Fibroblast of peridontal ligament (primary cell): ENCODE measurements at regions not wholly inside any gene's neighbourhood (a gene's known extent, or its start where the extent isn't known, plus 50 kb on each side); places are given as distances from the start of the nearest gene placed in this dataset.
"Not testable (repeated sequence)": the region's sequence is repeated elsewhere in the genome, so short reads cannot be mapped to it uniquely, and the experiment has no call there.

Experiments used
- DNase-seq: peaks from one replicate; pipeline ENCODE4 v3.0.0-alpha.2; 2010; ENCODE audit errors: extremely low read depth

DNA sequence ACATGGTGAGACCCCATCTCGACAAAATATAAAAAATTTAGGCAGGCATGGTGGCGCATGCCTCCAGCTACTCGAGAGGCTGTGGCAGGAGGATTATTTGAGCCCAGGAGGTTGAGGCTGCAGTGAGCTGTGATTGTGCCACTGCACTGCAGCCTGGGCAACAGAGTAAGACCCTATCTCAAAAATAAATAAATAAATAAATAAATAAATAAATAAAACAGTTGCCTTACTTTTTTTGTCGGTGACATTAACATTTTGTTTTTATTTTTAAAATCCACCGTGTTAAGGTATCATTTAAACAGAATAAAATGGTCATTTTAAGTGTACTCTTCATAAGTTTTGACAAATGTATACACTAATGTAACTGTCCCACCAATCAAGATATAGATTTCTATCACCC lies 57.0 kb downstream of the RASL11A start:
- no peak for DNase-seq

DNA sequence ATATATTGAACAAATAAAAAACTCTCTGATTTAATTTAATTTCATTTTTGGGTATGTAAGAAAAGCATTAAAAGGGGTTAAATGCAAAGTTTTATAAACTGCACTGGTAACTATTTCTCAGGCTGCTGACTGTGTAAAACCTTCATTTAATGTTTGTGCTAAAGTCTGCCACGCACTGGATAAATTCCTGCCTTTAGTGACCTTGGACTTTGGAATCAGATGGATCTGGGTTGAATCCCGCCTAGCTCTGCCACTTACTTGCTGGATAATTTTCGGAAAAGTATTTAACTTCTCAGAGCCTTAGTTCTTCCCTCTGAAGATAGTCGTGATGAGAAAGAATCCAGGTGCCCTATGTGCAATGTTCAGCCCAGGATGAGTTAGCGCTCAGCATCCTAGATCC lies 58.6 kb downstream of the RASL11A start:
- DNase-seq, result no peak

DNA sequence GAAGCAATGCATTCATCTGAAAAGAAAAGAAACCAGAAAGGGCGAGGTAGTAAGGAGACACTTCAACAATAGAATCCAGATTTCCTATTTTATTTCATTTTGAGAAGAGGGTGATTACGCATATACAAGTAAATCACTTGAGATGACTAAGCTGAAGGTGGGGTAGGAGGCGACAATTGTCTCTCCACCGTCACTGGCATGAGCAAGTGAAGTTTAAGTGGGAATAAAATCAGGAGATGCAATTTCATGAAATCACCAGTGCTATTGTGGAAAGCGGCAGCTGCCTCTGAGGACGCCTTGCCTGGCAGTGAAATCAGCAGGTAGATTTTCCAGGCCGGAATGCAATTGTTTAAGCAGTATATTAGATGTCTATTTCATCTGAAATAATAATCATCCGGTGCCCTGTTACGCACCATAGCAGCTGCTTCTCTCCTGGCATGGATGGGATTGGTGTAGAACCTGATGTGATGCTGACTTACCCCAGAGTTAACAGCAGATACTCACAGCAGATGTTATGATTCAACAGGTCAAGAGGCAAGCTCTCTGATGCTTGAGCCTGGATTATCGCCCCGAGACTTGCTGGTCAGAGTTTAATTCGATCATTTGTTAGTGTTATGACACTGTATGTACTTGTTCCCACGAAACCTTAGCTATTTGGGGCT lies 64.3 kb downstream of the RASL11A start:
- DNase-seq, result peak; percentile 42

DNA sequence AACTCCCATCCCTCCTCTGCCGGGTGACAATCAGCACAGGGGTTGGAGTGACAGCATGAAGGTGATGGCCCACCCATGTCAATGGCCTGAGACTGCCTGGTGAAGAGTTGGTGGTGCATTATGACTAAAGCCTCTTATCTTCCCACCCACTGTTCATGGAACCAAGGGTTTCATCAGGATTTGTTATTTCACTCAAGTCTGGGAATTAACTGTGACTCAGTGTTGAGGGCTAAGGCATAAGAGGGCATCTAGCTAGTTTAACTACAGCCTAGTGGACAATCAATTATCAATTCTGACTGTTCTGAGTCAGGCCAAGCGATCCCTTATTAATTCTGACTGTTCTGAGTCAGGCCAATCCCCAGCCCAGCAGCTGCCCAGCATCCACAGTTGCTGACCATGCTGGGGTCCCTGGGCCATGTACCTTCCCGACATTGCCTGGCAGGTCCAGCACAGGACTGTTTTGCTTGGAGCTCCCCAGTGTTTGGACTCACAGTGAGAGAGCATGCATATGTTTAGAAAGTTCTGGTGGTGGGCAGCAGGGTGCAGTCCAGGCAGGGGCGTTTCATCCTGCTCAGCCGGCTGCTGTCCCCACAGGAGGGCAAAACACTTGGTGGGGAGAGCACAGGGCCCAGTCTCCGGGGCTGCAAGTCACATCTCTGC lies 65.5 kb downstream of the RASL11A start:
- DNase-seq, result no peak

DNA sequence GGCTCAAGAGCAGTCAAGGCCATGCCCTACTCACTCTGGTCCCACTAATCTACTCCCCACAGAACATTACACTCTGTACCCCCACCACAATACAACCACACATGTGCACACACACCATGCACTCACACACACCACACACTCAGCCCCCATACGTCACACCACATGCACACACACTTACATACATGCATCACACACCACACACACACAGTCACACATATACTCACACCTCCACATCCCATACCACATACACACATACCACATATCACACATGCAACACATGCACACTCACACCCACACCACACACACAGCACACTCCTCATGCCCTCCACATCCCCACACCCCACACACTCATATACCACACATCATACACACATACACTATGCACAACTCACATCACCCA lies 67.6 kb downstream of the RASL11A start:
- no peak for DNase-seq

DNA sequence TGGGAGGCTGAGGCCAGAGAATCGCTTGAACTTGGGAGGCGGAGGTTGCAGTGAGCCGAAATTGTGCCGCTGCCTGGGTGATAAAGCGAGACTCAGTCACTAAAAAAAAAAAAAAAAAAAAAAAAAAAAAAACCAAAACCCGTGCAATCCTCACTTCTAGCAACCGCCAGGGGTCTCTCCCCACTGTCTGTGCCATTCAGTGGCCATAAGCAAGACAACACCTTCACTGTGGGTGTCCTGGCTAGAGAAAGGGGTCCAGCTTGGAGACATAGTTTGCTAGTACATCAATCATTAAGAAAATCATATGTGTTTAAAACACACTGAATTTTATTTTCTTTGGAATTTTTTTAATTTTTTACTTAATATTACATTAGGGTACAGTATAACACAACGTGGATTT lies 68.2 kb downstream of the RASL11A start:
- no peak for DNase-seq

DNA sequence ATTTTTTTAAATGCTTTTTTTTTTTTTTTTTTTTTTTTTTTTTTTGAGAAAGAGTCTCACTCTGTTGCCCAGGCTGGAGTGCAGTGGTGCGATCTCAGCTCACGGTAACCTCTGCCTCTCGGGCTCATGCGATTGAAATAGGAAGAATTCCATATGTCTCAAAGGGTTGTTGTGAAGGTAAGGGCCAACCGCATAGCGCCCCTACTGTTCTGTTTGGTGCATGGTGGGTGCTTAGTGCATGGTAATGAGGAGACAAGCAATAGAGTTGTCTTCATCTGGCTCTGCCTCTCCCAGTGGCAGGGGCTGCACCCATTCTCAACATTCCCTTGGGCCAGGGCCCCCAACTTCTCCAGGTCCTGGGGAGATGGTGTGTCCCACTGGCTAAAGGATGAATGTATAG lies 68.7 kb downstream of the RASL11A start:
- DNase-seq, result no peak

DNA sequence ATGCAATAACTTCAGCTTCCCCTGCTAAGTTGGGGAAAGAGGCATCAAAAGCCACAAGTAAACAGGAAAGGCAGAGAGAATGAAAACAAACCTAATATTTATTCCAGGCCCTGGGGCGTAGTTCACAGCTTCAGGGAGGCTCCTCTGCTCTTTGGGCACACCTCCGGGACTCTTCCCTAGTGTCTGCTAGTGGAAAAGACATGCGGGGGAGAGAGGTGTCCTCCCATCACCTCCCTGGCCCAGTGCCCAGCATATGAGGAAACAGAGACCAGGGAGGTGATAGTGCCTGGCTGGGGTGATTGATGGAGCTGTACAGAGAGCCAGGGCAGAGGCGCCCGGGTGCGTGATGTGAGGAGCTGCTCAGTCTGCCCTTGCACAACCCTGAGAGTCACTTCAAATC lies 71.0 kb downstream of the RASL11A start:
- DNase-seq, result no peak

DNA sequence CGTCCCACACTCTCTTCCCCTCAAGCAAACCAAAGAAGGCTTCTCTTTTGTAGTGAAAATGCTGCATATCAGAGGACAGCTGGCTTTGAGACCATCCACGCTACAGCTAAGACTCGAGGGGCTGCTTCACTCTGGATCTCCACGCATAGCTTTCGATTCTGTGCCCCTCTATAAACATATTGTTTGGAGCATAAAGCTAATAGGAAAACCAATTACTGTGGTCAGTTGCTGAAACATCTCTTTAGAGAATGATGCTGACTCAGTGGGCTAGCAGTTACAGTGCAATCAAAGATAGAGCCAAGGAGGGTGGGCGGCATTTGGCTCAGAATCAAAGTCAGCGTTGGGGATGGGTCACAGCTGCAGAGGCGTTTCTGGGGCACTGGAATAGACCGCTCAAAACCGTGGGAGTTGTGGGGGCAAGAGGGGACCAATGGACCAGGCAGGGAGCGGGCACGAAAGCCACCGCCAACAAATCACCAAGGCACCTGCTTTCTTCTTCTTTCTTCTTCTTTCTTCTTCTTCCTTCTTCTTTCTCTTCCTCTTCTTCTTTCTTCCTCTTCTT lies 76.7 kb downstream of the RASL11A start:
- no peak for DNase-seq

DNA sequence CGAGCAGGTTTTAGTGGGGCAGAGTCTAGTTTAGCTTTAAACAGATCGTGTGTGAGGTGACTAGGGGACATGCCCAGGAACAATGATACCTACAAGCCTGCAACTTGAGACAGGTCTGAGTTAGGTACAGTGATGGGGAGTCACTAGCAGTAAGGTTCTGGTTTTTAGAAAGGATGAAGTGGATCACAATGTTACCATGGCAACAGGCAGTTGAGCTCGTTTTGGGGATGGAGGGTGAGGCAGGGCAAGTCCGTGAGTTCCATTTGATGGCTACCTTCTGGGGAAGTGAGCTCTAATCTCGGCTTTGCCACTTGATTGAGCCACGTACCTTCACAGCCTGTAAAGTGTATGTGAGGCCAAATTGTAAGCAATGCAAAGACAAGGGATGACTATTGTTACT lies 76.0 kb upstream of the GTF3A start:
- DNase-seq, result no peak

DNA sequence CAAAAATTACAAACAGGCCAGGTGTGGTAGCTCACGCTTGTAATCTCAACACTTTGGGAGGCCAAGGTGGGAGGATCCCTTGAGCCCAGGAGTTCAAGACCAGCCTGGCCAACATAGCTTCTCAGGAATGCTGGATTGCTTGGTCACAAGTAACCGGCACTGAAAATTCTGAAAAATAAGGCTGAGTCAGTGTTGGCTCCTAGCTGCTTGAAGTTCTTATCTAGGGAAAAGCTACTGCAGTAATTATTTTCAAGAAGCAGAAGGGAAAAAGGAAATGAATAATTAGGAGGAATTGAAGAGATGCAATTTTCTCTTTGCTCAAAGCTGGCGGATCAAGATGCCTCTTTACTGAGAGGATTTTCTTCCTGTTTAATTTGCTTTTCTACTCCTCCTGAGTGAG lies 75.0 kb upstream of the GTF3A start:
- DNase-seq, result peak; percentile 62

DNA sequence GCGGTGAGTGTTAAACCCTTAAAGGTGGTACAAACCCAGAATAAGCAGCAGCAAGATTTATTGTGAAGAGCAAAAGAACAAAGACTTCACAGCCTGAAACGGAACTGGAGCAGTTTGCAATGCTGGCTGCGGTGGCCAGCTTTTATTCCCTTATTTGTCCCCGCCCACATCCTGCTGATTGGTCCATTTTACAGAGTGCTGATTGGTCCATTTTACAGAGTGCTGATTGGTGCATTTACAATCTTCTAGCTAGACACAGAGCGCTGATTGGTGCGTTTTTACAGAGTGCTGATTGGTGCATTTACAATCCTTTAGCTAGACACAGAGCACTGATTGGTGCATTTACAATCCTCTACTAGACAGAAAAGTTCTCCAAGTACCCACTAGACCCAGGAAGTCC lies 73.6 kb upstream of the GTF3A start:
- DNase-seq, result not testable (repeated sequence)

DNA sequence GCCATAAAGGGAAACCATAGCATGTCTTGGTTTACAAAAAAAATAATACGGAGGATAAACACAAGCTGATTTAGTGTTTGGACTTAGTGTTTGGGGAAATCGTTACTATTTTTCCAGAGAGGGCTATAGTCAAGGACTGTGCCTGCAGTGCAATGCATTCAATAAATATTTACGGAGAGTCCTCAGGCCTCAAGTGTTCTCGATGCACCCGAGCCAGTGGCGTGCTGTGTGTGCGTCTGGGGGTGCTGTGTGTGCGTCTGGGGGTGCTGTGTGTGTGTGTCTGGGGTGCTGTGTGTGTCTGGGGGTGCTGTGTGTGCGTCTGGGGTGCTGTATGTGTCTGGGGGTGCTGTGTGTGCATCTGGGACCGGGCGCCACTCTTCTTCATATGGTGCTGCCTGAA lies 71.7 kb upstream of the GTF3A start:
- no peak for DNase-seq

DNA sequence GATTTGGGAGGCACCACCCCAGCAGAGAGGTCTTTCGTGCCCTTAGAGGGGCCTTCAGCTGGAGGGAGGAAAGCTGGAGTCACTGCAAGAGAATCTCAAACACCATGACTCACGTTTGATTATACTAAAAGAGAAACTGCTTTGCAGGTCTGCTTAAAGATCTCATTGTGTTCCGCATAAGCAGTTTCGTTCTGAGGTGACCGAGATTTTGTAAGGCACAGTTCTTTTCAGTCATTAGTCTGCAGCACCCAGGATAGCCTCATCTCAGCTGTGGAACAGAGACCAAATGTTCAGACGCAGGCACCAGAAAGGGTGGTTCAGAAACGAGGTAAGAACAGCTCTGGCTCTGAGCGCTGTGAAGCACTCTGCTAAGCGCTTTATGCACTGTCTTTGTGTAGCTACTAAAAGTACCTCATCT lies 71.2 kb upstream of the GTF3A start:
- DNase-seq, result peak; percentile 68

DNA sequence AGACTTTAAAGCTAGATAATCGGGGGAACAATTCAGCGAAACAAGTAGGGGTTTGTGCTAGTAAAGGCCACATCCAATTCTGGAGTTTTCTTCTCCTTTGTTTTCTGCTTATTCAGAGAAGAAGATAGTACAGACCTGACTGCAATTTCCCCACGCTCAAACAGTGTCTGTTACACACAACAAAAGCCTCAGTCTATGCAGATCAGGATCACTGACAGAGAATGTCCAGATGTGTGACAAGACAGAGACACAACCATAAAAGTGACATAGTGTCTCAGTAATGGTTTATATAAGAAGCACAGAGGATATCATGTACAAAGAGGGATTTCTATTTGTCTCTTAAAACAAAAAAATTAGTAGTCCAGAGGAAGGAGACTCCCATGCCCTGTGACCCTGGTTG lies 70.7 kb upstream of the GTF3A start:
- DNase-seq, result no peak

DNA sequence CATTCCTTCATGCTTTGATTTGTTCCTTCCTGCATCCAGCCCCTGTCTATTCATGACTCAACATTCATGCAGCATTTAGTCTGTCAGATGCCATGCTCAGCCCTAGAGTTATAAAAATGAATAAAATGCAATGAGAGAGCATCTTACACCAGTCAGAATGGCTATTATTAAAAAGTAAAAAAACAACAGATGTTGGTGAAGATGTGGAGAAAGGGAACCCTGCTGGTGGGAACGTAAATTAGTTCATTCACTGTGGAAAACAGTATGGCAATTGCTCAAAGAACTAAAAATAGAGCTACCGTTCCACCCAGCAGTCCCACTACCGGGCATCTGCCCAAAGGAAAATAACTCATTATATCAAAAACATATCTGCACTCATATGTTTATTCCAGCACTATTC lies 70.0 kb upstream of the GTF3A start:
- peak; percentile 83 for DNase-seq

DNA sequence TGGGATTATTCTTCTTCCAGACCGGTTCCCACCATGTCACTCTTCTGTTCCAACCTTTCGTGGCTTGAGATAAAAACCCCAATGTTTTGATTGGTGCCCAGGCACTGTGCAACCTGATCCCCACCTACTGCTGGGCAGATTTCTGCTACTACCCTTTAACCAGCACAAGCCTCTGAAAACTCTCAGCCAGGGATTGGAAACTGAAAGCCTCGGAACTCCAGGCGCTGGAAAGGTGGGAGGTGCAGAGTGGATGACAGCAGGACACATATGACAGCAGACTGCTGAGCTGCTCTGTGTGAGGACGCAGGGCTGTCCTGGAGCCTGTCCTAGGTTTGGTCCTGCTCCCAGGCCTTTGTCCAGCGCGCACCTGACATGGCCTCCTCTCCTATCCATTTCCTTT lies 68.5 kb upstream of the GTF3A start:
- DNase-seq, result no peak

DNA sequence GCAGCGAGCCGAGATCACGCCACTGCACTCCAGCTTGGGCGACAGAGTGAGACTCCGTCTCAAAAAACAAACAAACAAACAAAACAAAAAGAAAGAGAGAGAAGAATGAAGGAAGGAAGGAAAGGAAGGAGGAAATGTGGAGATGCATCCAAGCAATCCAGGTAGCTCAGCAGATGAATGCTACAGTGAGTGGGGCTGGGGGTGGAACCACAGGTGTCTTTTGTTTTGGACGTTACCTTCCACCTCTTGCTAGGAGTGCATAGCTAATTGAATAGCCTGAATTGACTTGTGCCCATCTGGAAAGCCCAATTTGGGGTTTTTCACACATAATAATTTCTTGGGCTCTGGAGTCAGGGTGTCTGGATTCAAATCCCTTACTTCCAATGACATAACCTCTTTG lies 66.0 kb upstream of the GTF3A start:
- DNase-seq, result no peak

DNA sequence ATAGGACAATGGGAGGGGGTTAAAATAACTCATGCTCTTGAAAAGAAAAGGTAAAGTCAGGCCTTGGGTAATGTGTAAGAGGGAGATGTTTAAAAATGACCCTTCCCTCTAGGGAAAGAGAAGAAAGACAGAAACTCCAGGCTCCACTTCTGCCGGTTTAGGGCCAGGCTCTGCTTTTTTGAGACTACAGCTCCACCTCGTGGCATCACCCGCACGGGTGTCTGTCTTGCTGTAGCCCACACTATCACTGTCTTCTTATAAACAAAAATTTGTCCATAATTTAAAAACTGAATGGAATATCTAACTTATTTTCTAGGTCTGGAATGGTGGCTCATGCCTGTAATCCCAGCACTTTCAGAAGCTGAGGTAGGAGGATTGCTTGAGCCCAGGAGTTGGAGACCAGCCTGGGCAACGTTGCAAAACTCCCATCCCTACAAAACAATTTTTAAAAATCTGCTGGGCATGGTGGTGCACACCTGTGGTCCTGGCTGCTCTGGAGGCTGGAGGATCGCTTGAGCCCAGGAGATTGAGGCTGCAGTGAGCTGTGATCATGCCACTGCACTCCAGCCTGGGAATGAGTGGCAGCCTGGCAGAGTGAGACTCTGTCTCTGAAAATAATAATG lies 65.1 kb upstream of the GTF3A start:
- peak; percentile 80 for DNase-seq

DNA sequence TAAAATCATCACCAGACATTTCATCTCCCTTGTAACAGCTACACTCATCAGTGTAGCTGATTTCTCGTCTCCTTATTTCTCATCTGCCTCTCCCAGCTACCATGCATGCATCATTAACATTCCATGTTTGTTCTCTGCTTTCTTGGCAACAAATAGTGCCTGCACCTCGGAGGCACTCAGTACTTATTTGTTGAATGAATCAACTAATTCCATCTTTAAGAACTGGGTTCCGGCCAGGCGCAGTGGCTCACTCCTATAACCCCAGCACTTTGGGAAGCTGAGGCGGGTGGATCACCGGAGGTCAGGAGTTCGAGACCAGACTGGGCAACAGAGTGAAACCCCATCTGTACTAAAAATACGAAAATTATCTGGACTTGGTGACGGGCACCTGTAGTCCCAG lies 63.9 kb upstream of the GTF3A start:
- no peak for DNase-seq

DNA sequence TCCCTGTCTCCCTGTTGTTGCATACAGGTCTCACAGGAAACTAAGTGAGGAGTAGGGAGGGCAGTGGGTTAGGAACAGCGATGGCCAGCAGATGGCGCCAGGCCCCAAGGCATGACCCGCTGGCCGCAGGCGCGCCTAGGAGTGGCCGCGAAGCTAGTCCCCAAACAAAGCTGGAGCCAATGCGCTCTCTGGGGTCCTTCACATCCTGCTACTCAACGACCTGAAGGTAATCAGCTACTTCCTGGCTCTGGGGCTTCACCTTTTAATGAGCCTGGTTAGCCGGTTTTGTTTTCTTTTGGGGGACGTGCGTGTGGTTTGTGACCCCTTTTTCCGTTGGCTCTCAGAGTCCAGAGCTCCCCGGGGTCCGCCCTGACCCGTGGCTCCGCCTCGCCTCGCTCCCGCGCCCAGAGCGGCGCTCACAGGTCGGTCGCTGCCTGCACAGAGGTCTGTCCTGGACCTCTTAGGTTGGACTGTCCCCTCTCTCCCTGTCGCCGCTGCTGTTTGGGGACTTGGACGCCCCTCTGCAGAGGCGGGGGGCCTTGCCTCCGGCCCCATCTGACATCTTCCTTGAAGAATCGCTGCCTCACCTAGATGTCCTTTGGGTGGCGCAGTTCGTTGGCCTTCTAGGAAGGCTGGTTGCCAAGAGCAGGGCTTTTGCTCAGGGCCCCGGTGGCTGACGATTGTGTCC lies 62.2 kb upstream of the GTF3A start:
- peak; percentile 75 for DNase-seq

DNA sequence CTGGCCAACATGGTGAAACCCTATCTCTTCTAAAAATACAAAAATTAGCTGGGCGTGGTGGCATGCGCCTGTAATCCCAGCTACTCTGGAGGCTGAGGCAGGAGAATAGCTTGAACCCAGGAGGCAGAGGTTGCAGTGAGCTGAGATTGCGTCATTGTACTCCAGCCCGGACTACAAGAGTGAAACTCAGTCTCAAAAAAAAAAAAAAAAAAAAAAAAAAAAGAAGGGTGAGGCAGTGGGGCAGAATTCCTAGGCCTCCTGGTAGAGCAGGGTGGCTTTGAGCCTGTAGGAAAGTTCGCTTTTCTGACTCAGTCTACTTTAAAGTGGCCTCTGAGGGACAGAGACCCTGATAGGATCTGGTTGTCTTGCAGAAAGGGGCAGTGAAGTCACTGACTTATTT lies 60.8 kb upstream of the GTF3A start:
- DNase-seq, result not testable (repeated sequence)

DNA sequence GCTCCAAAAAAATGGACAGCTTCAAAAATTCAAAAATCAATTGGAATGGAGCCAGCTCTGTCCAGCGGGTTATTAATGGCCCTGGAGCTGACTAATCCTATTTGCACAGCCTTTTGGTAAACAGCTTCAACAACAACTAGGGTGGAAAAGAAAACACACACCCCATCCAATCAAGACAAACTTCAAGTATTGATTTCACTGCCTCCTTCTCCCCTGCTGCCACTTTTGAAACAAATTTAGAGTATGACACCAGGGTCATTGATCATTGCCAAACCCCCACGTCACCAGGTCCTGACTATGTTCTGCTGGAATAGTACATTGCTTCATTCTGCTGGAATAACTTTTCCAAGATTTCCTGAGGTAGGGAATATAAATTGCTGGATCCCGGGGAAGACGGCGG lies 56.8 kb upstream of the GTF3A start:
- no peak for DNase-seq
